ENCODE measurements at regions not wholly inside any gene's neighbourhood (a gene's known extent, or its start where the extent isn't known, plus 50 kb on each side); places are given as distances from the start of the nearest gene placed in this dataset.
"Not testable (repeated sequence)": the region's sequence is repeated elsewhere in the genome, so short reads cannot be mapped to it uniquely, and the experiment has no call there.

- TF ChIP-seq CTCF, POLR2A (IDR thresholded peaks at IDR 0.05): not testable (repeated sequence)
Observed at GRCh38 chr10:33867199-33867789, 532.8 kb upstream of the NRP1 start.
